IPS-18a (cell line): ENCODE measurements at regions not wholly inside any gene's neighbourhood (a gene's known extent, or its start where the extent isn't known, plus 50 kb on each side); places are given as distances from the start of the nearest gene placed in this dataset.
"Not testable (repeated sequence)": the region's sequence is repeated elsewhere in the genome, so short reads cannot be mapped to it uniquely, and the experiment has no call there.

Experiments used
- H3K27ac ChIP-seq: one replicate; pipeline ENCODE4 v1.5.1; 2013; ENCODE audit warnings: low read length
- H3K27me3 ChIP-seq: one replicate; pipeline ENCODE4 v1.6.1; 2013; ENCODE audit warnings: mild to moderate bottlenecking, low read length; ENCODE audit not compliant: control insufficient read depth, insufficient read depth
- H3K36me3 ChIP-seq: one replicate; pipeline ENCODE4 v1.6.1; 2013; ENCODE audit warnings: low read depth, low read length; ENCODE audit not compliant: control insufficient read depth
- H3K4me1 ChIP-seq: one replicate; pipeline ENCODE4 v1.6.1; 2013; ENCODE audit warnings: low read depth, low read length; ENCODE audit not compliant: control insufficient read depth
- H3K4me3 ChIP-seq: one replicate; pipeline ENCODE4 v1.5.1; 2013; ENCODE audit warnings: low read length
- H3K9ac ChIP-seq: one replicate; pipeline ENCODE4 v1.6.1; 2013; ENCODE audit warnings: mild to moderate bottlenecking, low read length, moderate library complexity
- H3K9me3 ChIP-seq: one replicate; pipeline ENCODE4 v1.6.1; 2013; ENCODE audit warnings: low read depth, low read length; ENCODE audit not compliant: control insufficient read depth

GRCh38 chrX:134045372-134045771 lies 60.0 kb upstream of the GPC3 start:
- H3K9ac ChIP-seq, H3K4me3 ChIP-seq, H3K27ac ChIP-seq, H3K27me3 ChIP-seq, H3K36me3 ChIP-seq, H3K4me1 ChIP-seq: not testable (repeated sequence)
- peaks cover 13% of the 10 kb centered on the region for H3K9me3 ChIP-seq

GRCh38 chrX:134067107-134067506 lies 81.7 kb upstream of the GPC3 start:
- H3K9me3 ChIP-seq: peaks cover 18% of the 10 kb centered on the region
- H3K27me3 ChIP-seq, H3K4me1 ChIP-seq, H3K4me3 ChIP-seq, H3K27ac ChIP-seq, H3K9ac ChIP-seq, H3K36me3 ChIP-seq: not testable (repeated sequence)

GRCh38 chrX:134071899-134072298 lies 86.5 kb upstream of the GPC3 start:
- not testable (repeated sequence) for H3K27me3 ChIP-seq, H3K9ac ChIP-seq

GRCh38 chrX:134073341-134073740 lies 87.9 kb upstream of the GPC3 start:
- Histone ChIP-seq H3K4me1 (no peaks in the 10 kb centered on the region), H3K9me3 (peaks cover 18% of the 10 kb centered on the region), H3K9ac (no peak overlapping the region), H3K4me3 (no peak overlapping the region), H3K27ac (no peak overlapping the region), H3K27me3 (no peaks in the 10 kb centered on the region), H3K36me3 (no peaks in the 10 kb centered on the region)

More at GRCh38 chrX:134071899-134072298, 86.5 kb upstream of the GPC3 start:
- H3K27ac ChIP-seq, H3K36me3 ChIP-seq, H3K4me3 ChIP-seq, H3K9me3 ChIP-seq, H3K4me1 ChIP-seq: not testable (repeated sequence)

GRCh38 chrX:134074151-134074550 lies 88.8 kb upstream of the GPC3 start:
- no peak overlapping the region for H3K4me3 ChIP-seq
- H3K36me3 ChIP-seq: no peaks in the 10 kb centered on the region
- H3K9ac ChIP-seq: no peak overlapping the region
- H3K4me1 ChIP-seq: no peaks in the 10 kb centered on the region
- H3K27me3 ChIP-seq: no peaks in the 10 kb centered on the region
- peaks cover 20% of the 10 kb centered on the region for H3K9me3 ChIP-seq
- H3K27ac ChIP-seq: no peak overlapping the region

GRCh38 chrX:134075894-134076718 lies 90.7 kb upstream of the GPC3 start:
- Histone ChIP-seq H3K9ac (no peak overlapping the region), H3K27me3 (no peaks in the 10 kb centered on the region), H3K36me3 (no peaks in the 10 kb centered on the region), H3K4me1 (no peaks in the 10 kb centered on the region), H3K4me3 (no peak overlapping the region), H3K9me3 (peaks cover 24% of the 10 kb centered on the region), H3K27ac (no peak overlapping the region)

GRCh38 chrX:134095366-134095765 lies 110.0 kb upstream of the GPC3 start:
- Histone ChIP-seq H3K27ac (no peak overlapping the region), H3K4me1 (no peaks in the 10 kb centered on the region), H3K9me3 (peaks cover 4% of the 10 kb centered on the region), H3K9ac (no peak overlapping the region), H3K4me3 (no peak overlapping the region), H3K27me3 (no peaks in the 10 kb centered on the region), H3K36me3 (no peaks in the 10 kb centered on the region)

GRCh38 chrX:134101636-134102035 lies 116.2 kb upstream of the GPC3 start:
- Histone ChIP-seq H3K9me3 (peaks cover 5% of the 10 kb centered on the region), H3K4me1 (no peaks in the 10 kb centered on the region), H3K4me3 (no peak overlapping the region), H3K9ac (no peak overlapping the region), H3K27ac (no peak overlapping the region), H3K36me3 (no peaks in the 10 kb centered on the region), H3K27me3 (no peaks in the 10 kb centered on the region)

- no peaks in the 10 kb centered on the region for H3K4me1 ChIP-seq
- no peak overlapping the region for H3K27ac ChIP-seq
- peaks cover 12% of the 10 kb centered on the region for H3K9me3 ChIP-seq
- H3K4me3 ChIP-seq: no peak overlapping the region
- no peak overlapping the region for H3K9ac ChIP-seq
- H3K36me3 ChIP-seq: no peaks in the 10 kb centered on the region
- no peaks in the 10 kb centered on the region for H3K27me3 ChIP-seq
Measured at GRCh38 chrX:134115270-134115669, 121.7 kb upstream of the CCDC160 start.

- no peaks in the 10 kb centered on the region for H3K36me3 ChIP-seq
- H3K9ac ChIP-seq: no peak overlapping the region
- no peaks in the 10 kb centered on the region for H3K27me3 ChIP-seq
- no peak overlapping the region for H3K27ac ChIP-seq
- H3K4me1 ChIP-seq: peaks cover 5% of the 10 kb centered on the region
- peaks cover 18% of the 10 kb centered on the region for H3K9me3 ChIP-seq
- H3K4me3 ChIP-seq: no peak overlapping the region
Measured at GRCh38 chrX:134137341-134137740, 99.6 kb upstream of the CCDC160 start.

- Histone ChIP-seq H3K4me1 (peaks cover 5% of the 10 kb centered on the region), H3K4me3 (no peak overlapping the region), H3K27me3 (no peaks in the 10 kb centered on the region), H3K9ac (no peak overlapping the region), H3K36me3 (no peaks in the 10 kb centered on the region), H3K27ac (no peak overlapping the region), H3K9me3 (peaks cover 13% of the 10 kb centered on the region)
Measured at GRCh38 chrX:134139090-134139489, 97.9 kb upstream of the CCDC160 start.

GRCh38 chrX:134144231-134144630 lies 92.8 kb upstream of the CCDC160 start:
- Histone ChIP-seq H3K4me3 (no peak overlapping the region), H3K36me3 (no peaks in the 10 kb centered on the region), H3K9ac (no peak overlapping the region), H3K27ac (no peak overlapping the region), H3K4me1 (no peaks in the 10 kb centered on the region), H3K9me3 (no peaks in the 10 kb centered on the region), H3K27me3 (no peaks in the 10 kb centered on the region)
